Stimulated activated CD4-positive, alpha-beta T cell treated with anti-CD3 and anti-CD28 coated beads, Interleukin-1b, Interleukin-23, amount 100 ng/mL, for 48 hours (primary cell): ENCODE measurements at regions not wholly inside any gene's neighbourhood (a gene's known extent, or its start where the extent isn't known, plus 50 kb on each side); places are given as distances from the start of the nearest gene placed in this dataset.

Source experiments
- DNase-seq: peaks from one replicate; pipeline ENCODE4 v3.0.0-alpha.2; 2020

- no peak for DNase-seq
Measured at GRCh38 chr18:10009321-10010144, 95.7 kb downstream of the VAPA start.

GRCh38 chr18:10010611-10011015, 96.8 kb downstream of the VAPA start:
- DNase-seq = no peak

- no peak for DNase-seq
Measured at GRCh38 chr18:10011061-10011460, 97.2 kb downstream of the VAPA start.

GRCh38 chr18:10011751-10012150, 97.9 kb downstream of the VAPA start:
- no peak for DNase-seq

- DNase-seq = no peak
Measured at GRCh38 chr18:10012526-10012925, 98.7 kb downstream of the VAPA start.

GRCh38 chr18:10013621-10014543, 100.1 kb downstream of the VAPA start:
- no peak for DNase-seq

- no peak for DNase-seq
Measured at GRCh38 chr18:10015288-10015701, 101.5 kb downstream of the VAPA start.

GRCh38 chr18:10015941-10016819, 102.4 kb downstream of the VAPA start:
- DNase-seq = no peak

GRCh38 chr18:10017043-10017442, 103.2 kb downstream of the VAPA start:
- DNase-seq = no peak

GRCh38 chr18:10018289-10018688, 104.5 kb downstream of the VAPA start:
- no peak for DNase-seq

GRCh38 chr18:10020171-10020570, 106.4 kb downstream of the VAPA start:
- no peak for DNase-seq

GRCh38 chr18:10022365-10022764, 108.5 kb downstream of the VAPA start:
- DNase-seq = no peak

GRCh38 chr18:10023853-10024570, 110.2 kb downstream of the VAPA start:
- DNase-seq = no peak

GRCh38 chr18:10025711-10026670, 112.2 kb downstream of the VAPA start:
- DNase-seq = no peak

GRCh38 chr18:10027031-10027430, 113.2 kb downstream of the VAPA start:
- no peak for DNase-seq

GRCh38 chr18:10027461-10027860, 113.6 kb downstream of the VAPA start:
- no peak for DNase-seq

GRCh38 chr18:10029711-10030110, 115.9 kb downstream of the VAPA start:
- no peak for DNase-seq

- no peak for DNase-seq
Measured at GRCh38 chr18:10030816-10031541, 117.2 kb downstream of the VAPA start.

GRCh38 chr18:10032331-10033015, 118.7 kb downstream of the VAPA start:
- DNase-seq = no peak

- DNase-seq = no peak
Measured at GRCh38 chr18:10033016-10033399, 119.2 kb downstream of the VAPA start.
